ENCODE measurements at regions not wholly inside any gene's neighbourhood (a gene's known extent, or its start where the extent isn't known, plus 50 kb on each side); places are given as distances from the start of the nearest gene placed in this dataset.

DNA sequence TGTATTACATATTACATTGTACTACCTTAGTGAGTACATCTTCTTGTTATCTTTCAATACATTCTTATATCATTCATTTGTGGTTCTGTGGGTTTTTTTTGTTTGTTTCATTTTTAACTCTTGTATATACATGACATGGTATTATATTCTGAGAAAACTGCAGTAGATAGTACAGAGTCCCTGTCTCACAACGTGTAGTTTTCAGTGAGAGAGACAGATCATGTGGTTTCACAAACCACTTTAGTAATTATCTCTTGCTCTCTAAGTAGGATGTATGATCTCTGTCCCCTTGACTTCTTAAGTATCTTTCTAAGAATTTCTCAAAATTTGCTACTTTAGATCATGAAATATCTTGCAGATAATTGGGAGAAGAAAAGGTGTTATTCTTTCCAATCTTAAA lies 745.9 kb upstream of the CDH9 start:
- TF ChIP-seq, protein P1, sequence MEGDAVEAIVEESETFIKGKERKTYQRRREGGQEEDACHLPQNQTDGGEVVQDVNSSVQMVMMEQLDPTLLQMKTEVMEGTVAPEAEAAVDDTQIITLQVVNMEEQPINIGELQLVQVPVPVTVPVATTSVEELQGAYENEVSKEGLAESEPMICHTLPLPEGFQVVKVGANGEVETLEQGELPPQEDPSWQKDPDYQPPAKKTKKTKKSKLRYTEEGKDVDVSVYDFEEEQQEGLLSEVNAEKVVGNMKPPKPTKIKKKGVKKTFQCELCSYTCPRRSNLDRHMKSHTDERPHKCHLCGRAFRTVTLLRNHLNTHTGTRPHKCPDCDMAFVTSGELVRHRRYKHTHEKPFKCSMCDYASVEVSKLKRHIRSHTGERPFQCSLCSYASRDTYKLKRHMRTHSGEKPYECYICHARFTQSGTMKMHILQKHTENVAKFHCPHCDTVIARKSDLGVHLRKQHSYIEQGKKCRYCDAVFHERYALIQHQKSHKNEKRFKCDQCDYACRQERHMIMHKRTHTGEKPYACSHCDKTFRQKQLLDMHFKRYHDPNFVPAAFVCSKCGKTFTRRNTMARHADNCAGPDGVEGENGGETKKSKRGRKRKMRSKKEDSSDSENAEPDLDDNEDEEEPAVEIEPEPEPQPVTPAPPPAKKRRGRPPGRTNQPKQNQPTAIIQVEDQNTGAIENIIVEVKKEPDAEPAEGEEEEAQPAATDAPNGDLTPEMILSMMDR (IDR thresholded peaks at IDR 0.05) = no peak
- TF ChIP-seq TCF12 (IDR thresholded peaks at IDR 0.05) = no peak

Measured in SK-N-SH (cell line).